GM06990 (cell line): ENCODE measurements at regions not wholly inside any gene's neighbourhood (a gene's known extent, or its start where the extent isn't known, plus 50 kb on each side); places are given as distances from the start of the nearest gene placed in this dataset.
A peak's percentile ranks its signal among the peaks of the same experiment; 100 is the strongest.

Source experiments
- DNase-seq: peaks from one replicate; pipeline ENCODE4 v3.0.0-alpha.2; 2011; ENCODE audit not compliant: insufficient read length; ENCODE audit errors: extremely low read depth
- H3K27me3 ChIP-seq: replicated peaks from 2 replicates; pipeline ENCODE4 v1.6.0; 2011; ENCODE audit warnings: low read length; ENCODE audit not compliant: control insufficient read depth, insufficient read depth
- H3K36me3 ChIP-seq: 2 replicates; pipeline ENCODE4 v1.5.1; 2011; ENCODE audit warnings: low read length; ENCODE audit not compliant: control insufficient read depth, insufficient read depth
- H3K4me3 ChIP-seq: replicated peaks from 2 replicates; pipeline ENCODE4 v1.5.1; 2011; ENCODE audit warnings: low read depth, mild to moderate bottlenecking, control low read depth, low read length
- TF ChIP-seq, protein P1 (sequence below): IDR thresholded peaks from 2 replicates; pipeline ENCODE4 v1.5.1; 2011; ENCODE audit warnings: low read length, control low read depth, mild to moderate bottlenecking, inconsistent platforms; ENCODE audit not compliant: insufficient read depth, poor library complexity, severe bottlenecking

DNA sequence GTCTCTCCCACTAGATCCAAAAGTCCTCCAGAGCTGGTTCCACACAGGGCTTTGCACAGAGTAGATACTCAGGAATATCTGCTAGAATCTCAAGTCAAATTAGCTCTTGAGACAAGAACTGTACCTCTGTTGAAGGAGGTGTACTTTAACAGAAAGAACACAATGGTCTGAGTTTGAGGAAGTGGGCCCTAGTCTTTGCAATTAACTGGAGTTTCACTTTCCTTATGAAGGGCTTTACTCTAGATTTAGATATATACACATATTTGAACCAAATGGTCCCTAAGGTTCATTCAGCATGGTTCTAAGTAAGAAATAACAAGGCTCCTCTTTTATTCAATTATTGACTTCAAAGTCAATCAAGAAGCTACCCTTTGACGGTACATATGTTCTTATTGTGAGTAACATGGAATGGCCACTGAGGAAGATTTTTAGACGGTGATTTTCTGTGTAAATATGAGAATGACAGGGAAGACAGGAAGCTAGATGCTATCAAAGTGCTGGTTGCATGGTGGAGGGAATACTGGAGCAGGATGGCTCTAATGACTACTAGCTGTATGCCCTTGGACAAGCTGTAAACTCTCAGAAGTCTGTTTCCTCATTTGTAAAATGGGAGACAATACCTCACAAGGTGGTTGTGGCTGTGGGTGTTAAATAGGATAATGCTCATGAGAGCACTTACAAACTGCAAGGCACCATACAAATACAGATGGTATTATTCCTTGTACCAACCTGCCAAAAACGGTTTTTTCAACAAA, 73.5 kb upstream of the SERTAD2 start:
- Histone ChIP-seq H3K36me3 (no peaks in the 10 kb centered on the region; the same call in 1 of the 2 replicates), H3K27me3 (no peaks in the 10 kb centered on the region), H3K4me3 (peak overlapping the region; percentile 39; the same call in 1 of the 2 replicates)
- peak; percentile 59 for DNase-seq
- TF ChIP-seq, protein P1, sequence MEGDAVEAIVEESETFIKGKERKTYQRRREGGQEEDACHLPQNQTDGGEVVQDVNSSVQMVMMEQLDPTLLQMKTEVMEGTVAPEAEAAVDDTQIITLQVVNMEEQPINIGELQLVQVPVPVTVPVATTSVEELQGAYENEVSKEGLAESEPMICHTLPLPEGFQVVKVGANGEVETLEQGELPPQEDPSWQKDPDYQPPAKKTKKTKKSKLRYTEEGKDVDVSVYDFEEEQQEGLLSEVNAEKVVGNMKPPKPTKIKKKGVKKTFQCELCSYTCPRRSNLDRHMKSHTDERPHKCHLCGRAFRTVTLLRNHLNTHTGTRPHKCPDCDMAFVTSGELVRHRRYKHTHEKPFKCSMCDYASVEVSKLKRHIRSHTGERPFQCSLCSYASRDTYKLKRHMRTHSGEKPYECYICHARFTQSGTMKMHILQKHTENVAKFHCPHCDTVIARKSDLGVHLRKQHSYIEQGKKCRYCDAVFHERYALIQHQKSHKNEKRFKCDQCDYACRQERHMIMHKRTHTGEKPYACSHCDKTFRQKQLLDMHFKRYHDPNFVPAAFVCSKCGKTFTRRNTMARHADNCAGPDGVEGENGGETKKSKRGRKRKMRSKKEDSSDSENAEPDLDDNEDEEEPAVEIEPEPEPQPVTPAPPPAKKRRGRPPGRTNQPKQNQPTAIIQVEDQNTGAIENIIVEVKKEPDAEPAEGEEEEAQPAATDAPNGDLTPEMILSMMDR: no peak

DNA sequence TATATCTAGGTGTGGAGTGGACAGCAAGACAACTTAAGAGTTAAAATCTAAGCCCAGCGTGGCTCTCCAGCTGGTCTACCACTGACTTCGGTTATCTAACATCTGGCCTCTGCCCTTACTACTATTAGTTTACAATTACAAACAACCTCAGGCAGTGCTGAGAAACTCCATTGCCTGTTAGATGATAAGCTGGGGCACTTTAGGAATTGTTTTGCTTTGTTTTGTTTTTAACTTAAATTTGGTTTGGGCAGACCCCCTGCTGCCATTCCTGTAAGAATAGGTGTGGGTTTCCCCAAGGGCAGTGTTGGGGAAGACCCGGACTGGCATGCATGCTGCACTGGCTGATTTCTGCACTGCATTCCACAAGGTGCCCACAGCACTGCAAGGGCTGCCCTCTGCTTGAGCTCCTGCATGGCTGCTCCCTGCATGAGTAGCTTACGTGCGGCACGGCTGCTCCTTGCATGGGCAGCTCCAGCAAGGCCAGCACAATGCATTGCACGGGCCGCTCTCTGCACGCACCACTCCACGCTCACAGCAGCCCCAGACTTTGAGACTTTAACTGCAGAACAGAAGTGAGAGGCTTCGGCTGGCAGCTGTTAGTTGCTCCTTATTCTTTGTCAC, 74.2 kb upstream of the SERTAD2 start:
- H3K27me3 ChIP-seq: no peaks in the 10 kb centered on the region
- peak; percentile 67 for DNase-seq

DNA sequence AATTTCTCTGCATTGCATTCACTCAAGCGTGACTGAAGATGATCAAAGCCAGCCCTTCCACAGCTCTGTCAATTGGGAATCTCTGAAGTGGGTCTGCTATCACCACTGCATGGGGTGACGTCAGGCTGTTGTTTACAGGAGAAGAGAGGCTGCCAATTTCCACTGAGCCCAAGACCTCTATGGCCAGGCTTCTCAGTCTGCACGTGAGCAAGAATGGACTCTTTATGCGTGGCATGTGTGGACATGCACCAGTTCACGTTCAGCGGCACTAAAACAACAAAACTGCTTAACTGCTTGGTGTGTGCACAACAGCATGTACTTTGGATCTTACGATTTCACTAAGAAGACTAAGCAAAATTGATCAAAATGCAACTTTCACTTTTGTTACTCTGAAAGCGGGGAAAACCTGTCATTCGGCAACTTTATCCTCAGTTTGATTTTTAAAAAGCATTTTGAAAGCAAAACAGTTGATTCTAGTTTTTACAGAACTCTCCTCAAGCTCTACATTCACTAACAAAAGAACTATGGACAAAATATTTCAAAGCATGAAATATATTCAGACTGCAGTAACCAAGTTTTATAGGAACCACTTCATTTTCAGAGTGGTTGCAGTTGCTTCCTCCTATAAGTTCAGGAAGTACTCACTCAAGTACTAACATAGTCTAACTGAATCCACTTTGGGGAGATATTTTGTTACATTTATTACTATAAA, 77.0 kb upstream of the SERTAD2 start:
- H3K4me3 ChIP-seq: peak overlapping the region; percentile 61
- DNase-seq: peak; percentile 43
- TF ChIP-seq, protein P1: no peak
- no peaks in the 10 kb centered on the region; the same call in 1 of the 2 replicates for H3K36me3 ChIP-seq
- no peaks in the 10 kb centered on the region for H3K27me3 ChIP-seq

More for the DNA sequence above, 74.2 kb upstream of the SERTAD2 start:
- TF ChIP-seq, protein P1: no peak
- H3K4me3 ChIP-seq: peak overlapping the region; percentile 42
- H3K36me3 ChIP-seq: no peaks in the 10 kb centered on the region; the same call in 1 of the 2 replicates

DNA sequence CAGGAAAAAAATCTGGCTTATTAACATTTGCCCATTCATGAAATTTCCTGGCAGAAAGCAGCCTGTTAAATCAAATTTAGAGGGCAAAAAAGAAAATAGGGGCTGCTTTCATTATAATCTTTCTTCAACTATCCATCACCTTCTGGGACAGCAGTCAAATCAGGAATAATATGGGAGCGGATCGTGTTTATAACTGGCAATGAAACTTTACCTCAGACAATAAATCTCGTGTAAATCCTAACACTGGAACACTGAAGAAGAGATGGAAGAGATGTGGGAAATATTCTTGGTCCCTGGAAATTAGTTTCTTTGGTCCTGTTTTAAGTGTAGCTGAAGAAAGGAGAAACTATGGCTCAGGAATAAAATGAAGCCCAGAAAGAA, 77.5 kb upstream of the SERTAD2 start:
- H3K36me3 ChIP-seq: no peaks in the 10 kb centered on the region; the same call in 1 of the 2 replicates
- H3K4me3 ChIP-seq: peak overlapping the region; percentile 61
- H3K27me3 ChIP-seq: no peaks in the 10 kb centered on the region
- DNase-seq: no peak
- TF ChIP-seq, protein P1: no peak

DNA sequence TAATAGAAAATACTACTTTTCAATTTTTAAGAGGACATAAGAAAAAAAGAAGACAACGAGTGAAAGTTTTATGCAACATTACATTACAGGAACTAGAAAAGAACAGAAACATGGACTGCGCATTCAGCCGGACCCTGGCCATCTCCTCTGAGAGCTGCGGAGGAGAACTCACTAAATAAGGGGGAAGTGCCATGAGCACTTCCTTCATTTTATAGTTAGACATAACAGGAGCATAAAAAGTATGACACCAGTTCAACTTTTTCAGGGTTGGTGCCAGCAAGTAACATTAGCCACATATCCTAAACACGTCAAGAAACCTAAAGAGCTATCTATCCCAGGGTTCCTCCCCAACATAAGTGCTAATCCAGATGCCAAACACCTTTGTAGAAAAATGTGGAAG, 78.0 kb upstream of the SERTAD2 start:
- Histone ChIP-seq H3K27me3 (no peaks in the 10 kb centered on the region), H3K36me3 (no peaks in the 10 kb centered on the region; the same call in 1 of the 2 replicates), H3K4me3 (no peak overlapping the region)
- TF ChIP-seq, protein P1: no peak
- no peak for DNase-seq
